T47D (cell line): ENCODE measurements at regions not wholly inside any gene's neighbourhood (a gene's known extent, or its start where the extent isn't known, plus 50 kb on each side); places are given as distances from the start of the nearest gene placed in this dataset.

Source experiments
- DNase-seq, 2 experiments: peaks; one replicate each; pipeline versions ENCODE4 v3.0.0 to v3.0.0-alpha.2; 2011 to 2012; ENCODE audit warnings: low read depth in 1 of 2, low spot score in 1 of 2
- JUND ChIP-seq: IDR thresholded peaks from 2 replicates; pipeline ENCODE4 v1.6.1; 2012; ENCODE audit warnings: low read depth
- in situ Hi-C: cut with HindIII; loops from 2 replicates; pipeline ENCODE4 v1.10.0; 2016; ENCODE audit warnings: low sequenced_read_pairs, low pct_unique_long_range_greater_than_20kb

DNA sequence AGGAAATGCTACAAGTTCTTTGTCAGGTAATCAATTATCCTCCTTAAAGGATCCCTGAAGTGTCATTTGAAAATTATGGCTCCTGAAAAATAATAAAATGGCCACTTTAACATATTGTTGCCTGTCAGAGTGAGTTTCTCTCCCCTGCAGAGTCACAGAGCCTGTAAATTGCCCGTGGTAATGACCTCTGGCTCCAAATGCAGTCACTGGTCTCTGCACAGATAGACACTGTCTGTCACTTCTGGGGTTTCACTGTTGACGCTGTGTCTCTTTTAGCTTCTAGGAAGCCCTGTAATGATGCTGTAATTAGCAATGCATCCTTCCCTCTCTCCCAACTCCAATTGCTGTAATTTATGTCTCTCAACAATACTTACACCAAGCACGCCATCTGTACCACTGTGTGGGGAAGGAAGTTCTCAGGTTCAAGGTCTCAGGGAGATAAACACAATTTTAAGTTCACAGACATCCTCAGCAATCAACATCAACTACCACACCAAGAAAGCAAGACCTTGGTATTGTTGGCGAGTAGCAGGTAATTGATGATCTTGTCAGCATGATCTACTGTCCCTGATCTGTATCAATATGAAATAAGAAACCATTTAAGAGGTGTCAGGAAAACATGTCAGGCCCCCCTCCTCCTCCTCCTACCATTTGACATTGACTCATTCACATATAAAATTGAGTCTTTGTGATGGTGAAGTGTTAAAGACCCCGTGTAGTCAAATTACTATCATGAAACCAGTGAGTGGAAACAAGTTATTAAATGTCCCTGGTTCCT lies 91.2 kb upstream of the SULF2 start:
- no peak for DNase-seq

DNA sequence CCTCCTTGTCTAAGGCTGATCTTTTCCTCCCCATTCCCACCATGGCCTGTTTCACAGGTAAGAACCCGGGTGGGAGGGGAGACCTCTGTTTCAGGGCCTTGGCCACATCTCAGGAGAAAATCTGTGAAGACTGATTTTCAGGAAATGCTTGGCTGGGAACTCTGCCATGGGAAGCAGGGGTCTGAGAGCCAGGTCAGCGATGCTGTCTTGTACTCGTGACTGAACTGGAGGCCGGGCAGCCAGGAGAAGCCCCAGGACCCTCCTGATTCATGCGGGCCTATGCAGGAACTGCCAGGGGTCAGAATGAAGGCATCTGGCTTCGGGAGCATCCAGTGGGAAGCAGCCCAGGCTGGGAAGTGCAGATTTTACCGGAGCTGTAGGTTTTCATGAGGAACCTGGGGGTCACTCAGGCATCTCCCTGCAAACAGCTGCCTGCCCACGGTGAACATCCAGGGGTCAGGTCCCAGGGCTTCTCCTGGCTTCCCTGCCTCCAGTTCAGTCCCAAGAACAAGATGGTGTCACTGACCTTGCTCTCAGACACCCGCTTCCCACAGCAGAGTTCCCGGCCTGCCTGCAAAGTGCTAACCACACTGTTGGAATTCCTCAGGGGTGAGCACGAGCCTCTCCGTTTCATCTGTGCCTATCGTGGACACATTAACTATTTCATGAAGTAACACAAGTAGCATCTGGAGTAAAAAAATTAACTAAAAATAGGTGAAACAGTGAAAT lies 90.2 kb upstream of the SULF2 start:
- TF ChIP-seq JUND = no peak

More for the DNA sequence above, 91.2 kb upstream of the SULF2 start:
- TF ChIP-seq JUND = no peak
- in situ Hi-C loops = no loop called here

GRCh38 chr20:47872341-47872740 lies 87.1 kb upstream of the SULF2 start:
- in situ Hi-C loops = no loop called here
- no peak for DNase-seq
- no peak for TF ChIP-seq JUND

More for the DNA sequence above, 90.2 kb upstream of the SULF2 start:
- DNase-seq = no peak
- in situ Hi-C loops = no loop called here

DNA sequence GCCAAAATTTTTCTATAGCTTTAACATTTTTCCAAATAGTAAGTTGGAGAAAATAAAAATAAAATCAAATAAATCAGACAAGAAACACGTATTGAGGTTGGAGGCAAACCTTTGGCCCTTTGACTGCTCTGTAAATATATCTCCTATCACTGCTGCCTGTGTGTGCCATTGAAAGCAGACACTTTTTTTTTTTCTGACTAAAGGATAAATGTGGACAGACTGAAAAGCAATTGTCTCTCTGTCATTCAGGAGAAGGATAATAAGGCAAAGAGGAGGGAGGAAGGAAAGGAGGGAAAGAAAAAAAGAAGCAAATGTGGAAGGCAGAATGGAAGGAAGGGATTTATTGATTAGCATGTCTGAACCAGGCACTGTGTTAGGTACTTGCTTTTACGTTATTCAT lies 85.2 kb upstream of the SULF2 start:
- DNase-seq = no peak
- in situ Hi-C loops = no loop called here
- TF ChIP-seq JUND = no peak

- in situ Hi-C loops = no loop called here
- DNase-seq = no peak
- TF ChIP-seq JUND = no peak
These were observed 83.5 kb upstream of the SULF2 start for GRCh38 chr20:47868744-47869143.

- TF ChIP-seq JUND = no peak
- in situ Hi-C loops = no loop called here
- no peak for DNase-seq
These were observed 83.0 kb upstream of the SULF2 start for GRCh38 chr20:47868236-47868635.

DNA sequence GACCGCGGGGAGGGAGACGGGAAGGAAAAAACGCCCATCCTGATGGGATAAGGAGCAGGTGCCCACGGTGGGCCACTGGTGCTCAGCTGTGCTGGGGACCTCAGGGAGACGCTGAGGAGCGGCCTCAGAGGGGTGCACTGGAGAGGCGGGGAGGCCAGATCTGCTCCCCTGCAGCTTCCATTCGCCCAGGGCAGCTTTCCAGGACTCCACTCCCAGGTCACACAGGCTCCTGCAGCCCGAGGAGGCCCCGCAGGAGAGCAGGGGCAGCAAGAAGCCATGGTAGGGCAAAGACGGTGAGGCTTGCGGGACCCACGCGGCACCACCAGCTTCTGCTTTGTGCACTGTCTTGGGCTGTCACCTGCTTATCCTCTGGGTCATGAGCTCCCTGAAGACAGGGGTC lies 82.5 kb upstream of the SULF2 start:
- in situ Hi-C loops = no loop called here

GRCh38 chr20:47866480-47866879 lies 81.2 kb upstream of the SULF2 start:
- TF ChIP-seq JUND = no peak
- in situ Hi-C loops = no loop called here
- no peak for DNase-seq

More for the DNA sequence above, 82.5 kb upstream of the SULF2 start:
- TF ChIP-seq JUND = no peak
- no peak for DNase-seq

- no peak for TF ChIP-seq JUND
- in situ Hi-C loops = no loop called here
- DNase-seq = no peak
These were observed 80.6 kb upstream of the SULF2 start for GRCh38 chr20:47865912-47866311.

GRCh38 chr20:47865451-47865850 lies 80.2 kb upstream of the SULF2 start:
- in situ Hi-C loops = no loop called here
- no peak for TF ChIP-seq JUND
- no peak for DNase-seq

- no peak for DNase-seq
- no peak for TF ChIP-seq JUND
- in situ Hi-C loops = no loop called here
These were observed 78.7 kb upstream of the SULF2 start for GRCh38 chr20:47863981-47864380.

DNA sequence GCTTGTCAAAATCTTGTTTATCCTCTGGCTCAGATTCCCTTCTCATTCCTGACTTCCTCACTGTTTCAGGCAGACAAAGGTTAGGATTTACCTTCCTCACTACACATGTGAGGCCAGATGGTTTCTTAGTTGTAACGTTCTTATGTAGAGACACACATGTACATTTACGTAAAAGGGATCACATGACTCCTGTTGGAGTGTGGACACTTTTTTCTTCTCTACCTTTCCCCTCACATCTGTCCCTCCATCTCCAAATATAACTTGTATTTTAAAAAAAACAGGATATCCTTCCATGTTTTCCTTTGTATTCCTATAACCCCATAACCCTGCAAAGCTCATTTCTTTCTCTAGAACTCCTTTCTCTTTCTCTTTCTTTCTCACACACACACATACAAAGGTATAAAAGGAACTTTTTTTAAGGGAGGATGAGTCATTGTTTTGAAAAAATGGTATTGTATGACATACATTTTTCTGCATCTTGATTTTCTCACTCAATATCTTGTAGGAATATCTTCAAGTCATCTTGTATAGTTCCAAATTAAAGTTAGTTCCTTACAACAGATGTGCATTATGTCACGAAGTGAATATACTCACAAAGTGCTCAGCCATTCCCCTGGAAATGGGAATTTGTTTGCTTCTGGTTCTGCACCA lies 78.2 kb upstream of the SULF2 start:
- DNase-seq = no peak
- in situ Hi-C loops = no loop called here

More for the DNA sequence above, 78.2 kb upstream of the SULF2 start:
- TF ChIP-seq JUND = no peak
